GM12872 (cell line): ENCODE measurements at regions not wholly inside any gene's neighbourhood (a gene's known extent, or its start where the extent isn't known, plus 50 kb on each side); places are given as distances from the start of the nearest gene placed in this dataset.

Source experiments
- CTCF ChIP-seq: IDR thresholded peaks from 3 replicates; pipeline ENCODE4 v1.5.1; 2011; ENCODE audit warnings: low read depth, mild to moderate bottlenecking, low read length, moderate library complexity; ENCODE audit not compliant: insufficient read depth

DNA sequence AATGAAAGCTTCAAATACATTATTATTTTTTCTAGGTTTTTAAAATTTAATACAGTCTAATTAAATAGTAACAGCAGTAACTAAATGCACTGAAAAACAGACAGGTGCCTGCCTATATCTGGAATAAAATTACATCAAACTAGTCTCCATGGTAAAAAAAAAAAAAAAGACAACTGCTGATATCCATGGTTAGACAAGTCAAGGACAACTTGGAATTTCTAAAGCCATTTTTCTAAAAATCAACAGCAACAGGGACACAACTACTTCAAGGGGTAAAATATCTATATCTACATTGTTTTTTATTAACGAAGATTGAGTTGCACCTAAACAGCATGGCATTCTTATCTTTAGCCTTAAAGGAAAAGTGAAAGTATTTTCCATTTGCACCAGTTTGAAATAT is 74.7 kb upstream of the VPREB1 start:
- no peak for TF ChIP-seq CTCF

- TF ChIP-seq CTCF = no peak
These were observed 75.4 kb upstream of the VPREB1 start for GRCh38 chr22:22168941-22169867.

DNA sequence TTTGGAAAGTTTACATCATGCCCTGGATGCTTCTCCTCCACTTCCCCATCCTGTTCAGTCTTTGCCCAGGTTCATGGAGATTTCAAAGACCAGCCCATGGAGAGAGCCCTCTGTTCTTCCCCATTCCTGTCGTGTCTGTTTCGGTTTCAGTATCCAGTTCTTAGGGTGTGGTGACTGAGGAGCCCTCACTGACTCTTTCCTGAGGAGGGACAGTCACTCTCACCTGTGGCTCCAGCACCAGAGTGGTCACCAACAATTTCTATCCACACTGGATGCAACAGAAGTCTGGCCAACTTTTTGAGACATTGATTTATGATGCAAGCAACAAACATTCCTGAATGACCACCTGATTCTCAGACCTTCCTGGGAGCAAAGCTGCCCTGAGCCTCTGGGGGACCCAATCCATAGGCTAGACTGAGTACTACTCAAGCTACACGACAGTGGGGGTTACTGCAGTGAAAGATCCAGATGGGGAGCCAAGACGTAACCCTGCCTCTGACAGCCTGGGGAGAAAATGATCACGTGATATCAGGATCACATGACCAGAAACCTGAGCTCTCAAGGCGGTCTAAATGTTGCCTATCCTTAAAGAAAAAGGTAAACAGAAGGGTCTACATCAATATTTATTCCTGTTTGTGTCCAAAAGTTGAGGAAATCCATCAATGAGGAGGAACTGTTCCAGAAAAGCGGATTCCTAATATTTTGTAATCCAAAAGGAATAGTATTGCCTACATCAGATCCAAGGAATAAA is 76.2 kb upstream of the VPREB1 start:
- TF ChIP-seq CTCF = no peak

DNA sequence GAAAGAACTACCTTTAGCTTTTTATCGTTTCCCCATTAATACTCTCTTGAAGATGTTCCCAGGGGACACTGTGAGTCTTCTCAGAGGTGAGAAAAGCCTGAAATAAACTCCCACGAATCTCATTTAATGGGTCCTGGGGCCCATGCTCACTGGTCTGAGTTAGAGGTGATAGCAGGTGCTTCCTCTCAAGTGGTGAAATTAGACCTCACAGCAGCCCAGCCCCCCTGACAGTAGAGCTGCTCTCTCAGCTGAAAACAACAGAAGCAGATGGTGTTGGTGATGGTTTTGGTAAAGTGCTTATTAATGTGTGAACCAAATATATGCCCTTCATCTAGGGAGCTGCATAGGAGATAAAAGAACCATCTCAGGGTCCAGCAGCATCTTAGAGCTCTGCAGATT is 76.8 kb upstream of the VPREB1 start:
- TF ChIP-seq CTCF = no peak

- no peak for TF ChIP-seq CTCF
These were observed 77.5 kb upstream of the VPREB1 start for GRCh38 chr22:22166941-22167713.

DNA sequence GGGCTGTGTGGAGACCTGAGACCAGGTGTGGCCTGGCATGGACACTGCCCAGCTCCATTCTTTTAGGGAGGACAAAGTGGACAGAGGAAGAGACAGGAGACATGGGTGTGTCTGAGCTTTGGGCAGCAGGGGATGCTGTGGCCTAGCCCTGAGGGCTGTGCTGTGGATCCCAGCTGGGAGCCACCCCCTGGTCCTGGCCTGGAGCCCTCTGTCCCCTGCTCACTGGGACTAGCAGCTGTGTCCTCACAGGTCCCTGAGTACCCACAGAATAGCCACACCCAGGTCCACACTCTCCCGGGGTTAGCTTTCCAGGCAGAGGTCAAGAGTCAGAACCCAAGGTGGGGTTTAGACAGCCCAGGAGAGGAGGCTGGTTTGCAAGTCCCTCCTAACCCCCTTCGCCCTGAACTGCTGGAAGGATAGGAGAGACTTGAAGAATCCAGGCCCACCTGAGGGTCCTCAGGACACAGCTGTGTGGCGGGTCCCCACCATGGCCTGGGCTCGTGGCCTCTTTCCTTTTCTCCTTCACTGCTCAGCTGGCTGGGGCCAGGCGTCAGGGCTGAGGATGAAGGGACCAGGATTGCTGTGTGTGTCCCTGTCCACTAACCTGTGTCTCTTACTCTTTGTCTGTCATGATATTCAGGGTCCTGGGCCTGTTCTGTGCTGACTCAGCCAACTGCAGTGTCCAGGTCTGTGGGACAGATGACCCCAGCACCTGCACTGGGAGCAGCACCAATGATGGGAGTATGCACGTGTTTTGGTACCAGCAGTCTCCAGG is 78.5 kb upstream of the VPREB1 start:
- TF ChIP-seq CTCF = peak; percentile 15; the same call in 1 of the 3 replicates
